ENCODE measurements at regions not wholly inside any gene's neighbourhood (a gene's known extent, or its start where the extent isn't known, plus 50 kb on each side); places are given as distances from the start of the nearest gene placed in this dataset.
A peak's percentile ranks its signal among the peaks of the same experiment; 100 is the strongest.

DNA sequence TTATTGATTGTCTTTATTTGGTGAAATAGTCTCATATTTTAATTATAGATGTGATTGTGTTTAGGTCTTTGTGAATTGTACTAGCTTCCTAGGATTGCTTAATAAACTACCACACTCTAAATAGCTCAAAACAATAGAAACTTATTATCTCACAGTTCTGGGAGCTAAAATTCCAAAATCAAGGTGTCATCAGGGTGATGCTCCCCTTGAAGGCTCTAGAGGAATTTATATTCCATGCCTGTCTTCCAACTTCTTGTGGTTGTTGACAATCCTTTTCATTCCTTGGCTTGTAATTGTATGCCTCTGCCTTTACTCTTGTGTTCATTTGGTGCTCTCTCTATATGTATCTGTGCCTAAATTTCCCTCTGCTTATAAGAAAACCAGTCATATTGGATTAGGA is 155.3 kb upstream of the AKR1E2 start:
- no peaks in the 10 kb centered on the region for H3F3A ChIP-seq (ENCODE audit: insufficient read depth, low read depth)
- H3K36me3 ChIP-seq (ENCODE audit: low read depth): no peaks in the 10 kb centered on the region
- no peaks in the 10 kb centered on the region for H3K79me2 ChIP-seq (ENCODE audit: low read depth)
- no peak for TF ChIP-seq CTCF (conservative IDR thresholded peaks at IDR 0.05)
- no peak for TF ChIP-seq EZH2 (IDR thresholded peaks at IDR 0.05; ENCODE audit: low read depth)
- no peaks in the 10 kb centered on the region for H3K9me2 ChIP-seq (ENCODE audit: insufficient read depth)
- no peak for DNase-seq
- BruUV-seq (replicated peaks): no TSS peak
- H4K20me1 ChIP-seq (ENCODE audit: insufficient read depth): no peaks in the 10 kb centered on the region
- ChIA-PET CTCF (no interaction called here), POLR2A (ENCODE audit: unreplicated experiment) (interaction anchor here (0.7 kb wide), 1 partner anchor 34 kb away, joined by 3 read pairs; no protein-coding TSS in a partner anchor)
- H3K9me3 ChIP-seq (ENCODE audit: insufficient read depth, low read depth): no peaks in the 10 kb centered on the region
- no peak overlapping the region for H3K27ac ChIP-seq
- no peaks in the 10 kb centered on the region for H3K4me1 ChIP-seq (replicated peaks; ENCODE audit: insufficient read depth)
- intact Hi-C loops (cut with micrococcal nuclease; ENCODE audit: unreplicated experiment): no loop called here
- H3K4me2 ChIP-seq: no peak overlapping the region
- no peaks in the 10 kb centered on the region for H3K27me3 ChIP-seq (ENCODE audit: insufficient read depth, low read depth)
- H2AFZ ChIP-seq: no peak overlapping the region
- no peak overlapping the region for H3K4me3 ChIP-seq

GRCh38 chr10:4669585-4669984 is 156.4 kb upstream of the AKR1E2 start:
- DNase-seq: no peak
- intact Hi-C loops (cut with micrococcal nuclease; ENCODE audit: unreplicated experiment): no loop called here
- H3F3A ChIP-seq (ENCODE audit: insufficient read depth, low read depth): no peaks in the 10 kb centered on the region
- ChIA-PET POLR2A (ENCODE audit: unreplicated experiment) (no interaction called here), CTCF (no interaction called here)
- no peaks in the 10 kb centered on the region for H3K9me2 ChIP-seq (ENCODE audit: insufficient read depth)
- no peak overlapping the region for H2AFZ ChIP-seq
- H3K36me3 ChIP-seq (ENCODE audit: low read depth): no peaks in the 10 kb centered on the region
- H3K4me2 ChIP-seq: no peak overlapping the region
- no peak for TF ChIP-seq CTCF (conservative IDR thresholded peaks at IDR 0.05)
- TF ChIP-seq EZH2 (IDR thresholded peaks at IDR 0.05; ENCODE audit: low read depth): no peak
- no peaks in the 10 kb centered on the region for H4K20me1 ChIP-seq (ENCODE audit: insufficient read depth)
- BruUV-seq (replicated peaks): no TSS peak
- H3K79me2 ChIP-seq (ENCODE audit: low read depth): no peaks in the 10 kb centered on the region
- H3K27ac ChIP-seq: no peak overlapping the region
- no peaks in the 10 kb centered on the region for H3K9me3 ChIP-seq (ENCODE audit: insufficient read depth, low read depth)
- H3K4me3 ChIP-seq: no peak overlapping the region
- H3K27me3 ChIP-seq (ENCODE audit: insufficient read depth, low read depth): no peaks in the 10 kb centered on the region
- H3K4me1 ChIP-seq (replicated peaks; ENCODE audit: insufficient read depth): no peaks in the 10 kb centered on the region

DNA sequence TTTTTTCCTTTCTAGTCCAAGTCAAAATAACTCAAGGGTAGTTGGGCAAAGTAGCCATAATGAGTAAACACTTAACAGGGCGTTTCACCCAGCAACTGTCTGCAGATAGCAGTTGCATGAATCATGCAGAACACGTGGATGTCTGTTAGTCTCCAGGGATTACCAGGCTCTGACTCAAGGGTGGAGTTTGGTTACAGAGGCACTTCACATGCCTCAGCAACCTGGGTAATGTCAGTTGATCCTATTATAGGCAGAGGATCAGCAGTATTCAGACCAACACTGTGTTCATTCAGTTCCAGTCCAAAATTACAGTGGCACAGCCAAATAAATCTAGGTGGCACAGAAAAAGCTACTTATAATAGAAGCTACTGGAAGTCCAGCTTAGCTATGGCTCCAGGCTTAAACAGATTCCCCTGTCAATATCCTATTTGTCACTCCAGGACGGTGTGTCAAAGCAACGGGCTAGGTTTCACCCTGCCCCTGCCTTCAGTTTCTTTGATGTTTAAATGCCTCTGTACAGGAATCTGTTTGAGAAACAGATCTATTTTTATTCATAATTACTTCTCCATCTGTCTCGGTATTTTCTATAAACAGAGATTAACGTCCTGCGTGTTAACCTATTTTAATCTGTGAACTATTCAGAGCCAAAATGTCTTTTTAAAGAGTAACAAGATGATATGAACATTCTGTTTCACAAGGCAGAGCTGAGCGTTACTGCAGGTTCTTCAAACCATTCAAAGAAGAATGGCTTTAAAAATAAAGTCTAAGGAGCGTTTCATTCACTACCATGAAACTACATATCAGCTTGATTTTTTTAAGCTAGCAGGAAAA is 162.6 kb upstream of the AKR1E2 start:
- POLR2A ChIA-PET (ENCODE audit: unreplicated experiment): interaction anchor here (0.6 to 1.0 kb wide), 4 partner anchors 62 to 1465 kb away, joined by 3 to 7 read pairs (median 5); no protein-coding TSS in a partner anchor
- Histone ChIP-seq H3F3A (ENCODE audit: insufficient read depth, low read depth) (peaks cover 10% of the 10 kb centered on the region), H3K79me2 (ENCODE audit: low read depth) (no peaks in the 10 kb centered on the region), H3K9me2 (ENCODE audit: insufficient read depth) (no peaks in the 10 kb centered on the region), H3K36me3 (ENCODE audit: low read depth) (no peaks in the 10 kb centered on the region), H3K4me3 (peak overlapping the region; percentile 17; the same call in 1 of the 2 replicates), H3K4me2 (peak overlapping the region; percentile 78), H3K27ac (peak overlapping the region; percentile 96), H2AFZ (peak overlapping the region; percentile 75), H3K4me1 (replicated peaks; ENCODE audit: insufficient read depth) (peaks cover 24% of the 10 kb centered on the region), H4K20me1 (ENCODE audit: insufficient read depth) (no peaks in the 10 kb centered on the region), H3K9me3 (ENCODE audit: insufficient read depth, low read depth) (no peaks in the 10 kb centered on the region; the same call in 1 of the 2 replicates), H3K27me3 (ENCODE audit: insufficient read depth, low read depth) (no peaks in the 10 kb centered on the region)
- BruUV-seq (replicated peaks): TSS peak; percentile 96
- CTCF ChIA-PET: no interaction called here
- TF ChIP-seq CTCF (conservative IDR thresholded peaks at IDR 0.05) (no peak), EZH2 (IDR thresholded peaks at IDR 0.05; ENCODE audit: low read depth) (no peak)
- peak; percentile 75 to 94 for DNase-seq
- intact Hi-C loops (cut with micrococcal nuclease; ENCODE audit: unreplicated experiment): loop anchor here (2.0 to 5.0 kb wide), 9 partner anchors 23 to 1196 kb away; partner anchors contain the start of gene KLF6
